H1 (cell line): ENCODE measurements at regions not wholly inside any gene's neighbourhood (a gene's known extent, or its start where the extent isn't known, plus 50 kb on each side); places are given as distances from the start of the nearest gene placed in this dataset.

Source experiments
- CTCF ChIA-PET: fragments of 300-600 bp; sonication (Branson Sonifier 250); formaldehyde crosslinking; loops from one replicate; lab custom pipeline; 2021; ENCODE audit not compliant: partially characterized antibody; lab: Charles Lee
- POLR2A ChIA-PET: fragments of 300-600 bp; sonication (Branson Sonifier 250); formaldehyde crosslinking; loops from one replicate; lab custom pipeline; 2021; ENCODE audit warnings: inconsistent platforms; ENCODE audit not compliant: partially characterized antibody; lab: Charles Lee
- DNase-seq, 2 experiments: peaks; one replicate each; pipeline versions ENCODE4 v3.0.0 to v3.0.0-alpha.2; 2010 to 2022; ENCODE audit warnings: low spot score in 2 of 2, low read depth in 1 of 2, mixed read lengths in 1 of 2
- FAIRE-seq: peaks from 2 replicates; lab custom pipeline; 2011; peaks lifted over from hg19 to GRCh38; lab: Jason Lieb, UNC
- H2AFZ ChIP-seq: 2 replicates; pipeline ENCODE4 v1.8.1; 2012; ENCODE audit warnings: low read length, inconsistent platforms
- H2AK5ac ChIP-seq: 2 replicates; pipeline ENCODE4 v1.6.1; 2013; ENCODE audit warnings: low read depth, low read length
- H2BK120ac ChIP-seq: replicated peaks from 2 replicates; pipeline ENCODE3; 2013; ENCODE audit warnings: low read depth, low read length, inconsistent platforms
- H2BK12ac ChIP-seq: 2 replicates; pipeline ENCODE4 v1.6.1; 2013; ENCODE audit warnings: low read depth, low read length
- H2BK15ac ChIP-seq: 2 replicates; pipeline ENCODE4 v1.6.1; 2013; ENCODE audit warnings: low read length
- H2BK20ac ChIP-seq: 2 replicates; pipeline ENCODE4 v1.6.1; 2013; ENCODE audit warnings: low read length
- H2BK5ac ChIP-seq: 2 replicates; pipeline ENCODE4 v1.6.1; 2013; ENCODE audit warnings: low read depth, low read length
- H3K14ac ChIP-seq: 2 replicates; pipeline ENCODE4 v1.6.1; 2013; ENCODE audit warnings: inconsistent platforms; ENCODE audit not compliant: insufficient read length
- H3K18ac ChIP-seq: 2 replicates; pipeline ENCODE4 v1.6.1; 2013; ENCODE audit warnings: low read length; ENCODE audit errors: extremely low read depth
- H3K23ac ChIP-seq: 2 replicates; pipeline ENCODE4 v1.6.1; 2013; ENCODE audit warnings: inconsistent platforms; ENCODE audit not compliant: insufficient read length
- H3K23me2 ChIP-seq: 2 replicates; pipeline ENCODE4 v1.6.1; 2013; ENCODE audit warnings: low read depth, low read length
- H3K27ac ChIP-seq: 2 replicates; pipeline ENCODE4 v1.6.1; 2011; ENCODE audit warnings: low read depth, low read length, inconsistent platforms
- H3K27me3 ChIP-seq, 4 experiments: replicated peaks in 1 of 4; 1 replicate in 1 of 4; 2 replicates in 3 of 4; pipeline versions ENCODE4 v1.6.1 to v1.8.1; 2011 to 2013; ENCODE audit warnings: low read length in 3 of 4, mild to moderate bottlenecking in 3 of 4, inconsistent platforms in 2 of 4, mixed read lengths in 2 of 4, moderate library complexity in 1 of 4; ENCODE audit not compliant: control insufficient read depth in 3 of 4, insufficient read depth in 3 of 4; ENCODE audit errors: extremely low read depth in 1 of 4
- H3K36me3 ChIP-seq, 4 experiments: 2 replicates each; pipeline versions ENCODE4 v1.6.1 to v1.8.1; 2011 to 2013; ENCODE audit warnings: mild to moderate bottlenecking in 4 of 4, low read length in 3 of 4, moderate library complexity in 2 of 4, control low read depth in 1 of 4, inconsistent platforms in 1 of 4; ENCODE audit not compliant: insufficient read depth in 4 of 4, control insufficient read depth in 2 of 4
- H3K4ac ChIP-seq: replicated peaks from 2 replicates; pipeline ENCODE3; 2013; ENCODE audit warnings: low read length, low read depth, mixed read lengths, inconsistent platforms; ENCODE audit not compliant: insufficient read length
- H3K4me1 ChIP-seq, 4 experiments: replicated peaks in 1 of 4; 1 replicate in 1 of 4; 2 replicates in 3 of 4; pipeline versions ENCODE4 v1.6.1 to v1.8.1; 2011 to 2013; ENCODE audit warnings: low read length in 3 of 4, inconsistent platforms in 2 of 4, mixed read lengths in 1 of 4; ENCODE audit not compliant: insufficient read depth in 4 of 4, control insufficient read depth in 3 of 4
- H3K4me2 ChIP-seq, 2 experiments: 2 replicates each; pipeline versions ENCODE4 v1.6.1 to v1.8.1; 2011 to 2013; ENCODE audit warnings: low read depth in 2 of 2, low read length in 2 of 2, control low read depth in 1 of 2, inconsistent platforms in 1 of 2, mild to moderate bottlenecking in 1 of 2; ENCODE audit not compliant: insufficient read depth in 1 of 2
- H3K4me3 ChIP-seq, 4 experiments: fragments of 200-600, 300-600 bp in 1 of 4; sonication (generic), shearing (Covaris generic), sonication (Bioruptor Twin) in 1 of 4; 2 replicates each; pipeline versions ENCODE4 v1.5.1 to v1.8.1; 2011 to 2016; ENCODE audit warnings: low read length in 4 of 4, low read depth in 3 of 4, control low read depth in 2 of 4, inconsistent platforms in 2 of 4, mild to moderate bottlenecking in 2 of 4, mixed read lengths in 1 of 4, moderate library complexity in 1 of 4; ENCODE audit not compliant: insufficient read depth in 2 of 4; ENCODE audit errors: extremely low read depth in 1 of 4
- H3K56ac ChIP-seq: replicated peaks from 2 replicates; pipeline ENCODE3; 2013; ENCODE audit warnings: low read depth, mild to moderate bottlenecking, mixed read lengths, low read length, inconsistent platforms; ENCODE audit not compliant: insufficient read length
- H3K79me1 ChIP-seq: 2 replicates; pipeline ENCODE4 v1.6.1; 2013; ENCODE audit warnings: low read depth, low read length, control low read depth
- H3K79me2 ChIP-seq, 2 experiments: 2 replicates each; pipeline versions ENCODE4 v1.6.1 to v1.8.1; 2012 to 2013; ENCODE audit warnings: low read length in 2 of 2, mild to moderate bottlenecking in 2 of 2, inconsistent platforms in 1 of 2; ENCODE audit not compliant: insufficient read depth in 2 of 2, control insufficient read depth in 1 of 2
- H3K9ac ChIP-seq, 4 experiments: replicated peaks in 1 of 4; 1 replicate in 1 of 4; 2 replicates in 3 of 4; pipeline versions ENCODE4 v1.6.1 to v1.8.1; 2011 to 2013; ENCODE audit warnings: low read depth in 3 of 4, low read length in 3 of 4, control low read depth in 2 of 4, mild to moderate bottlenecking in 2 of 4, moderate library complexity in 2 of 4, inconsistent platforms in 1 of 4; ENCODE audit errors: extremely low read depth in 1 of 4
- H3K9me3 ChIP-seq, 2 experiments: 2 replicates each; pipeline versions ENCODE4 v1.6.1 to v1.8.1; 2012 to 2013; ENCODE audit warnings: mild to moderate bottlenecking in 2 of 2, moderate library complexity in 2 of 2, control low read depth in 1 of 2, inconsistent platforms in 1 of 2, low read depth in 1 of 2, low read length in 1 of 2, mixed read lengths in 1 of 2; ENCODE audit not compliant: insufficient read depth in 2 of 2
- H4K20me1 ChIP-seq, 2 experiments: replicated peaks in 1 of 2; 2 replicates each; pipeline versions ENCODE3 to v1.8.1; 2011 to 2013; ENCODE audit warnings: inconsistent platforms in 2 of 2, low read length in 2 of 2, mild to moderate bottlenecking in 1 of 2; ENCODE audit not compliant: insufficient read depth in 2 of 2, control insufficient read depth in 1 of 2
- H4K5ac ChIP-seq: 2 replicates; pipeline ENCODE4 v1.6.1; 2013; ENCODE audit warnings: low read length, low read depth, mixed read lengths, inconsistent platforms; ENCODE audit not compliant: insufficient read length
- H4K8ac ChIP-seq: 2 replicates; pipeline ENCODE4 v1.8.0; 2013; ENCODE audit warnings: mild to moderate bottlenecking, moderate library complexity, low read length, inconsistent platforms; ENCODE audit not compliant: insufficient read depth; ENCODE audit errors: extremely low read depth
- H4K91ac ChIP-seq: replicated peaks from 2 replicates; pipeline ENCODE3; 2013; ENCODE audit warnings: low read length, mixed read lengths, inconsistent platforms; ENCODE audit not compliant: insufficient read length
- CHD1 ChIP-seq: IDR thresholded peaks from 2 replicates; pipeline ENCODE4 v1.6.1; 2012; ENCODE audit warnings: low read depth, low read length, improper control_type of control experiment
- EGR1 ChIP-seq: IDR thresholded peaks from 2 replicates; pipeline ENCODE4 v1.6.1; 2011; ENCODE audit warnings: low read depth, low read length, borderline replicate concordance
- HDAC2 ChIP-seq, 2 experiments: fragments of 300-600 bp in 1 of 2; sonication (generic) in 1 of 2; IDR thresholded peaks; 2 replicates each; pipeline ENCODE4 v1.6.1; 2011 to 2012; ENCODE audit warnings: low read depth in 2 of 2, low read length in 2 of 2, mild to moderate bottlenecking in 2 of 2, moderate library complexity in 2 of 2, borderline replicate concordance in 1 of 2, inconsistent platforms in 1 of 2
- PHF8 ChIP-seq: fragments of 200-600 bp; sonication (generic); conservative IDR thresholded peaks from 2 replicates; pipeline ENCODE4 v1.7.1; 2012; ENCODE audit warnings: low read depth, mild to moderate bottlenecking, inconsistent platforms, low read length, moderate library complexity
- SIN3A ChIP-seq, 2 experiments: IDR thresholded peaks in 1 of 2; conservative IDR thresholded peaks in 1 of 2; 2 replicates each; pipeline ENCODE4 v1.6.1; 2011 to 2012; ENCODE audit warnings: low read length in 2 of 2, improper control_type of control experiment in 1 of 2, low read depth in 1 of 2, mild to moderate bottlenecking in 1 of 2
- SUZ12 ChIP-seq: fragments of 200-600 bp; sonication (generic); IDR thresholded peaks from 2 replicates; pipeline ENCODE4 v1.6.1; 2012; ENCODE audit warnings: mild to moderate bottlenecking, inconsistent platforms, low read length, moderate library complexity, mixed read lengths
- TAF1 ChIP-seq: IDR thresholded peaks from 2 replicates; pipeline ENCODE4 v1.6.1; 2011; ENCODE audit warnings: mild to moderate bottlenecking, low read depth, low read length
- WGBS, 2 experiments: shearing (Covaris generic) in 1 of 2; methylation state at CpG; one replicate each; pipeline versions ENCODE4 v1.1.6 to v1.1.7; 2013 to 2015; ENCODE audit warnings: low lambda C conversion rate in 2 of 2, mixed read lengths in 2 of 2, inconsistent platforms in 1 of 2, low coverage in 1 of 2, missing lambda C conversion rate in 1 of 2; ENCODE audit not compliant: insufficient replicate concordance in 2 of 2, insufficient coverage in 1 of 2, insufficient read length in 1 of 2; ENCODE audit errors: extremely low coverage in 1 of 2, missing lambda C conversion rate in 1 of 2; 5-methylcytosine and 5-hydroxymethylcytosine counted together
- TF ChIP-seq, protein P1 (sequence below), 3 experiments: IDR thresholded peaks; 1 replicate in 2 of 3; 2 replicates in 1 of 3; pipeline versions ENCODE4 v1.5.1 to v1.6.1; 2011; ENCODE audit warnings: low read length in 3 of 3, mild to moderate bottlenecking in 3 of 3, inconsistent platforms in 2 of 3, low read depth in 1 of 3, moderate library complexity in 1 of 3; ENCODE audit not compliant: insufficient read depth in 1 of 3; ENCODE audit errors: control extremely low read depth in 1 of 3

DNA sequence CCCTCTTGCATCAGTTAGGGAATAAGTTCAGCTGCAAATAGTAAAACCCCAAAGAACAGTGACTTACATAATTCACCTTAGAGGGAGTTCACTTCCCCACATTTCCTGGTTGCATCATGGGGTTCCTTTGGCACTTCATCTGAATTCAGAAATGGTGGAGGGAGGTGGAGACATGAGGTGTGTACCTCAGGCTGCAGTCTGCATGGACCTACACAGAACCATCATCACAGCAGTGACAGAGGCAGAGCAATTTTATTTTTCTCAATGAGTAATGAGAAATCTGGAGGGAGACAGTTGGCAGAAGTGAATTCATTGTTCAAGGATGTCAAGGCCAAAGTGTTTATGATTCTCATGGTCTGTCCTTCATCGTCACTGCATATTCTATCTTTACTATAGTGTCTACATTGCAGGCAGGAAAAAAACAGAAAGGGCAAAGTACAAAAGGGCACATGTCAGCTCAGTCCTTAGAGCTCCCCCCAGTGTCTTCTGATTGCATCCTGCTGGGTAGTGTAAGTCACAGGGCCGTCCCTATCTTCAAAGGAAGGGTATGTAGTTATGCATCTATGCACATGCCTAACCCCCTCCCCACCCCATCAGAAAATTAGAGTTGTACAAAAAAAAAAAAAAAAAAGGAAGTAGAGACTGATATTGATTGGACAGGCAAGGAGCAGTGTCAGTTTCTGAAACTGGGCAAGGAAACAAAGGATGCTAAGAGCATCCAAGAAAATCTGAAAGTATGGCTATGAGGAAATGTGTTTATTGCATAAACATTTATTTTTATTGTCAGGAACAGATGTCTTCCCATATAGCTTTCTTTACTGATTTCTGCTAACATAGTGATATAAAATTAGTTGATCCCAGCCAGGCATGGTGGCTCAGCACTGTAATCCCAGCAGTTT is 132.7 kb upstream of the APC start:
- Histone ChIP-seq H3K14ac (no peak overlapping the region), H4K91ac (no peak overlapping the region), H3K4me1 (no peaks in the 10 kb centered on the region), H4K8ac (no peak overlapping the region), H2AFZ (peak overlapping the region; percentile 92; the same call in 1 of the 2 replicates), H3K4me2 (no peak overlapping the region), H3K23ac (no peak overlapping the region), H3K56ac (no peak overlapping the region), H2BK12ac (no peak overlapping the region), H3K9me3 (no peaks in the 10 kb centered on the region), H2BK5ac (no peak overlapping the region), H3K79me2 (no peaks in the 10 kb centered on the region), H2BK15ac (no peak overlapping the region), H3K18ac (no peak overlapping the region), H3K27ac (no peak overlapping the region), H2AK5ac (no peak overlapping the region), H3K4me3 (no peak overlapping the region), H2BK120ac (no peak overlapping the region), H3K36me3 (no peaks in the 10 kb centered on the region), H3K4ac (no peak overlapping the region), H3K9ac (no peak overlapping the region), H3K79me1 (no peaks in the 10 kb centered on the region), H2BK20ac (no peak overlapping the region), H3K23me2 (no peaks in the 10 kb centered on the region), H4K5ac (no peak overlapping the region), H4K20me1 (no peaks in the 10 kb centered on the region), H3K27me3 (no peaks in the 10 kb centered on the region)
- DNase-seq (no peak), FAIRE-seq (peak; percentile 57)
- ChIA-PET POLR2A (interaction anchor here (0.6 to 1.7 kb wide), 2 partner anchors 15 to 319 kb away, joined by 3 read pairs; no protein-coding TSS in a partner anchor), CTCF (interaction anchor here (0.6 to 5.8 kb wide), 18 partner anchors 8 to 1113 kb away, joined by 3 to 35 read pairs (median 4); no protein-coding TSS in a partner anchor)
- 44% methylated on average over 2 of the region's 2 CpGs; no CpG with 5 or more reads in 1 of the 2 experiments for WGBS, 2 experiments
- TF ChIP-seq HDAC2 (IDR thresholded peaks at IDR 0.05; ENCODE audit: borderline replicate concordance in 1 of 2, low read depth in 2 of 2, low read length in 2 of 2): no peak
- no peak for TF ChIP-seq SUZ12
- TF ChIP-seq, protein P1, sequence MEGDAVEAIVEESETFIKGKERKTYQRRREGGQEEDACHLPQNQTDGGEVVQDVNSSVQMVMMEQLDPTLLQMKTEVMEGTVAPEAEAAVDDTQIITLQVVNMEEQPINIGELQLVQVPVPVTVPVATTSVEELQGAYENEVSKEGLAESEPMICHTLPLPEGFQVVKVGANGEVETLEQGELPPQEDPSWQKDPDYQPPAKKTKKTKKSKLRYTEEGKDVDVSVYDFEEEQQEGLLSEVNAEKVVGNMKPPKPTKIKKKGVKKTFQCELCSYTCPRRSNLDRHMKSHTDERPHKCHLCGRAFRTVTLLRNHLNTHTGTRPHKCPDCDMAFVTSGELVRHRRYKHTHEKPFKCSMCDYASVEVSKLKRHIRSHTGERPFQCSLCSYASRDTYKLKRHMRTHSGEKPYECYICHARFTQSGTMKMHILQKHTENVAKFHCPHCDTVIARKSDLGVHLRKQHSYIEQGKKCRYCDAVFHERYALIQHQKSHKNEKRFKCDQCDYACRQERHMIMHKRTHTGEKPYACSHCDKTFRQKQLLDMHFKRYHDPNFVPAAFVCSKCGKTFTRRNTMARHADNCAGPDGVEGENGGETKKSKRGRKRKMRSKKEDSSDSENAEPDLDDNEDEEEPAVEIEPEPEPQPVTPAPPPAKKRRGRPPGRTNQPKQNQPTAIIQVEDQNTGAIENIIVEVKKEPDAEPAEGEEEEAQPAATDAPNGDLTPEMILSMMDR (IDR thresholded peaks at IDR 0.05; ENCODE audit: control extremely low read depth in 1 of 3, insufficient read depth in 1 of 3, low read depth in 1 of 3, low read length in 3 of 3): peak; percentile 27 to 47 (median 35)
- TF ChIP-seq SIN3A (conservative IDR thresholded peaks at IDR 0.05 in 1 of 2, IDR thresholded peaks at IDR 0.05 in 1 of 2; ENCODE audit: low read depth in 1 of 2, low read length in 2 of 2): no peak
- TF ChIP-seq TAF1: no peak
- TF ChIP-seq PHF8: no peak
- TF ChIP-seq EGR1: no peak
- no peak for TF ChIP-seq CHD1
